Non-pigmented ciliary epithelial cell (primary cell): ENCODE measurements at regions not wholly inside any gene's neighbourhood (a gene's known extent, or its start where the extent isn't known, plus 50 kb on each side); places are given as distances from the start of the nearest gene placed in this dataset.
A peak's percentile ranks its signal among the peaks of the same experiment; 100 is the strongest.

ENCODE experiments used
- DNase-seq: peaks from one replicate; pipeline ENCODE4 v3.0.0-alpha.2; 2010; ENCODE audit warnings: low read depth

DNA sequence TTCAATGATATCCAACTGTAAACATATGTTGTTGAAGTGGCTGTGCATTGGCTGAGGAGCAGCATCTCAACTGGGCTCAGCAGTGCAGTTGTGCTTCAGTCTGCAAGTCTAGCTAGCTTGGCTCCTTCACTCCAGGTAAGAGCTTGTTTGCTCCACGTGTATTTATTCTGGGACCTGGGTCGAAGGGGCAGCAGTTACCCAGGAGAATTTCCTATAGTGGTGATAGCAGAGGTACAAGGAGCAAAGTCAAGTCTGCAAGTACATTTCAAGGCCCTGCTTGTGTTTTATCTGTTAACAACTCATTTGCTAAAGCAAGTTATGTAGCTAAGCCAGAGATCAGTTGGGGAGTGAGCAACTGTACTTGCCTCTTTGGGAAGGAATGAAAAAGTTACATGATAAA is 286.2 kb upstream of the UMPS start:
- DNase-seq = no peak

- no peak for DNase-seq
Observed at GRCh38 chr3:124444896-124445295, 285.4 kb upstream of the UMPS start.

GRCh38 chr3:124447845-124448244 is 282.4 kb upstream of the UMPS start:
- DNase-seq = no peak

- no peak for DNase-seq
Observed at GRCh38 chr3:124448954-124449353, 281.3 kb upstream of the UMPS start.

- no peak for DNase-seq
Observed at GRCh38 chr3:124450366-124450765, 279.9 kb upstream of the UMPS start.

- DNase-seq = no peak
Observed at GRCh38 chr3:124451630-124452317, 278.5 kb upstream of the UMPS start.

DNA sequence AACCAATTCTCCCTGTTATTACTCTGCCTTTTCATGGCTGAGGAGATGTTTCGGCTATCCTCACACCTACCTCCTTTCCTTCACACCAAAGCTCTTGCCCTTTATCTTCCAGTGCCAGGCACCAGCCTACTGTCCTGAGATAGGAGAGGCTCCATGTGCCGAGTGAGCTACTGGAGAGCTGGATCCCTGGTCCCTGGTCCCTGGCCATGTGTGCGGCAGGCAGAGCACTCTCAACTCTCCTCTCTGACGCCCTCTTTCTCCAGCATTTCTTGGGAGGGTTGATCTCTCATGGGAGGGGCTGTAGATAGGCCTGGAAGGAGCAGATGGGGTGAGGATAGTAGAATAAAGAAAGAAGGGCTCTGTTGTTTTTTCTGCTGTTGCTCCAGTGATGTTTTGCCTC is 277.1 kb upstream of the UMPS start:
- DNase-seq = no peak

GRCh38 chr3:124455891-124456290 is 274.4 kb upstream of the UMPS start:
- DNase-seq = peak; percentile 3

DNA sequence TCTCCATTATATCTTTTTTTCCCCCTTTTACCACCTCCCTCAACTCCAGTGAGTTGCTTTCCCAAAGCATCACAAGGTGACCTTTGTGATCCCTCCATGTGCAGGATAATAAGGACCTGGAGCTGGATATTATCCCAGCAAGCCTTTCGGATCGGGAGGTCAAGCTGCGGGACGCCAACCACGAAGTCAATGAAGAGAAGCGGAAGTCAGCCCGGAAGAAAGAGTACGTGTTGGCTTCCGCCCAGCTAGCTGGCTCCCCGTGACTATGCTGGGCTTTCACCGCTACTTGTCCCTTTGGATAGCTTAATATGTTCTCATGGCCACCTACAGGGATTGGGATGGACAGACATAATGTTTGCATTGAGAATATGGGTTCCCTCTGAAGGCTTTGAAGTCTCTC is 273.7 kb upstream of the UMPS start:
- no peak for DNase-seq

DNA sequence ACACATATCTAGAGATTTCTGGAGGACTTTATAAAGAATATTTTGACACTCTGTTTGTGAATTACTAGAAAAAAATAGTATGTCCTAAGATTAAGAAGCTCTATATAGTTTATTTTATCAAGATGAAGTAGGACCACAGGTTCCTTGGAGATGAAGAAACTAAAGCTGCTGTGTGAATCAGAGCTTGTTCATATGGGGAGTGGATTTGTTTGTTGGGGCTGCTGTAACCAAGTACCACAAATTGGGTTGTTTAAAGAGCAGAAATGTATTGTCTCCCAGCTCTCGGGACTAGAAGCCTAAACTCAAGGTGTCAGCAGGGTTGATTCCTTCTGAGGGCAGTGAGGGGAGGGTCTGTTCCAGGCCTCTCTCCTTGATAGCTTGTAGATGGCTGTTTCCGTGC is 270.6 kb upstream of the UMPS start:
- no peak for DNase-seq

GRCh38 chr3:124461126-124461525 is 269.1 kb upstream of the UMPS start:
- DNase-seq = no peak

DNA sequence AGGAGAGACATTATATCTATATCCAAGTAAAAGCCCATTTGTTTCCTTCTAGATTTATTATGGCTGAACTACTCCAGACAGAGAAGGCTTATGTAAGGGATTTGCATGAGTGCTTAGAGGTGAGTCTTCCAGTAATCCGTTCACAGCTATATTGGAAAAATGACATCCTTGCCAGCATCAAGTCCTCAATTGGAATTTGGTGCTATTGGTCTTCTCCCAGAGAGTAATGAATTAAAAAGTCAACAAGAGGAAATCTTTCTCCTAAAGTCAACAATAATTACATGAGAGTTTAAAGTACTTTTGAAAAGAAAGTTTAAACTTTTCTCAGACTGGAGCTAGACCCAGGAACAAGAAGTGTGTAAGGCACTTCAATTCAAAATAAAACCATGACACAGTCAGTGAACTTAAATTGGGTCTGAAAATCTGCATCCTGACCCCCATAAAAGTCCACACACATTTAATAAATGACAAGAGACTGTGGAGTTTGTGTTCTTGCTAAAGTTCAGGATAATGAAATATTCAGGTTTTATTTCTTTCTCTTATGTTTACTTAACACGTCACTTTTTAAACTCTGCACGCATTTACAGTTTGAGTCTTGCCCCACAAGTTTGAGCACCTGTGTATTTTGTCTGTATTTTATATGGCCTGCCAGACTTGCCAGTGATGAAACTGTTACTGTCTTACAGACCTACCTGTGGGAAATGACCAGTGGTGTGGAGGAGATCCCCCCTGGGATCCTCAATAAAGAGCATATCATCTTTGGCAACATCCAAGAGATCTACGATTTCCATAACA is 268.2 kb upstream of the UMPS start:
- DNase-seq = no peak

DNA sequence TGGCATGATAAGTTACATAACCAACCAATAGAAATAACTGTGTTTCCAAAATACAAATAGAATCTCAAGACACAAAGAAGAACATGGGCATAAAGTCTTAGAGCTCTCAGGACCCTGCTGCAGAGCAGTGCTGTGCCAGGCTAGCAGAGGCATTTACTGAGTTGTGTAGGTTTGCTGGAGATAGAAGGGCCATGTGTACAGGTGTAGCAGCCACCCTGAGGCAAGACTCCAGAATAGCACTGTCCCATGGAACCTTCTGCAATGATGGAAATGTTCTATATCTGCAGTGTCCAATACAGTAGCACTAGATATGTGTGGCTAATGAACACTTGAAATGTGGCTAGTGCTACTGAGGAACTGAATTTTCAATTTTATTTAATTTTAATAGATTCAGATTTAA is 267.0 kb upstream of the UMPS start:
- no peak for DNase-seq

- DNase-seq = no peak
Observed at GRCh38 chr3:124467980-124468902, 262.0 kb upstream of the UMPS start.

DNA sequence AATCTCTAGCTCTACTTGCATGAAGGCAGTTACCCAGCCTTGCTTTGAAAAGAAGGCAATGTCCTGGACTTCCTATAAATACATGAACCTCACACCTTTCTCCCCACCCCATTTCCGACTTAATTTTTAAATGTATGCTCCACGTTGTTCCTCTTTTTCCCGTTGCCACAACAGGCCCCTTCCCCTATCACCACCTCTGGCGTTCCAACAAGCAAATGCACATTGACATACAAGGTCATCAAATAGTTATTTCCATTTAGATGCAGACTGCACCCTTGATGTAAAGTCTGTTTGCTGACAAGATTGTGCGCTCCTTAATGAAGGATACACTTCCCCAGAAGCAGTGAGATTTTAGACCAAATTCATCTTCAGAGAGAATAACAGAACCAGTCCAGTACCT is 260.7 kb upstream of the UMPS start:
- DNase-seq = no peak

GRCh38 chr3:124478830-124479229 is 251.4 kb upstream of the UMPS start:
- no peak for DNase-seq

DNA sequence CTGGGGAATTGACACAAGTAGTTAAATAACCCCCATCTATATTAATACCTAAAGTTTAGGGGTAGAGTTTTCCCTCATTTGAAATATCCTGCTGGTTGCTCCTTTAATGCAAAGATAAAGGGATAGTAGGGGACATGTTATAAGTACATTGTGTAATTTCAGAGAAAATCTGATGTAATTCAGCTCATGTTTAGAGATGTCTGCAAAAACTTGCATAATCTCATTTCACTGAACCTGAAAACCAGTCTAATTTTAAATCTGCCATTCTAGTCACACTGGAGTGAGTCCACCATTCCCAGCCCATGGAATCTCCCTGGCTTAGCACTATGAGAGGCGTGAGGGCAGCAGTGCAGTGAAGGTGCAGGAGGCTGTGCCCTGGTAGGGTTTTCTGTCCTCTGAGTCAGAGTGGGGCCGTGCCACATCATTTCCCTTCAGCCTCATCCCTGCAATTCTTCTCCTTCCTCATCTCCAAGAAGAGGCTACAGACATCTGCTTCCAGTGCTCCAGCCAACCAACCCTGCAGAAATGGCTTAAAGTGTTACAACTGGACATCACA is 246.3 kb upstream of the UMPS start:
- DNase-seq = no peak

DNA sequence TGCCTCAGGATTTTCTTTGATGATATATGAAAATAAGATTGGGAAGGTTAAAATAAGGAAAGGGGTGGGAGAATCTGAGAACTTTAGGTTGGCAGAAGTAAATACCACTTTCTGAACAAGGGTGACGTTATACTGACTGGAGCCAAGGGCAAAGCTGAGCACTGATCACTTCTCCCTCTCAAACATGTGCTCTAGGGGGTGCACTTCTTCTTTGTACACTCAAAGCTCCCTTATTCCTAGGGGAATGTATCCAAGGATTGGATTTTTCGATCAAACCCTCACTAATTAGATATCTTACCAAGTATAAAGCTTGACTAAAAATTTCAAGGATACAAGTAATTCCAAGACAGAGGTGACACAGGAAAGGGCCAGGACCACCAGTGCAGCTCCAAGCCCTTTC is 243.9 kb upstream of the UMPS start:
- DNase-seq = no peak

- no peak for DNase-seq
Observed at GRCh38 chr3:124489506-124489905, 240.7 kb upstream of the UMPS start.

DNA sequence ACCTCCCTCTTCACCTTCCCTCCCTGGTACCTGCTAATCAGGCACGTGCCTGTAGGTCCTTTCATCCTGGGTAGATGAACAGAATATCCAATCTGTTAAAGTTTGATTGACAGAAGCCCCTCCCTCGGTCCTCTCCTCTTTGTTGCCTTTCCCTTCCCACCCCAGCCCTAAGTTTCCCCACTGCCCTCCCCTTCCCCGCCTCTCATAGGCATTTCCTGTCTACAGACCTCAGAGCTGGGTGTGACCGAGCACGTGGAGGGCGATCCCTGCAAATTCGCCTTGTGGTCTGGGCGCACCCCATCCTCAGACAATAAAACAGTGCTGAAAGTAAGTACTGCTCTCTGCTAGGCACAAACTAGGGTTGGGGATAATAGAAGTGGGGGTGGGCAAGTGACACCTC is 239.2 kb upstream of the UMPS start:
- no peak for DNase-seq

DNA sequence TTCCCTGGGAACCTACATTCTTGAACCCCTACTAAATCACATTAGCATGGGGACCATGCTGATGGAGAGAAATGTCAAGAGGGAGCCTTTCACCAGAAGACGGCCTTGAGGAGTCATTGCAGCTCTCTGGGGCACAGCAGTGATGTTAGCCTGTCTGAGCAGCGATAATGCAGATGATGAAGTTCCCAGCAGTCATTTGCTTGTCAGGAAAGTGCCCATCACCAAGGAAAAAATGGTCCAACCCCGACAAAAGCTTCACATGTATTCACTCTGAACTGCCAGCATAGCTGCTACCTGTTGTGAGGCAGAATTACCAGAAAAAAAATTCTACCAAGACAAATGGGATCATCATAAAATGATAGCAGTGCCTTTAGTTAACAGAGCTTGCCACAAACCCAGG is 238.4 kb upstream of the UMPS start:
- no peak for DNase-seq

DNA sequence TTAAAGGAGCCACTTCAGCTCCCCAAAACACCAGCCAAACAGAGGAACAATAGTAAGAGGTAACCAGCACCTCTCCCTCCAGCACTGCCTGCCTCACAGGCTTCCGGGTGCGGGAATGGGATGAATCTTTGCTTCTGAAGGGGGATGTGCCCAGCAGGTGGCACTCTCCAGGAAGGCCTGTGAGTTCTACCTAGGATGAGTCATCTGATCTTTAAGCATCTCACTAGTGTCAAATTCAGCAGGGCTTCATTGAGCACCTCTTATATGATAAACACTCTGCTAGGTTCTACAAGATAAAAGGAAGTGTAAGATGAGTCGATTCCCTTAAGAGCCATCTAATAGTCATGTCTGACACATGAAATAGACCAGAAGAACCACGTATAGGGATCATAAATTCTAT is 237.4 kb upstream of the UMPS start:
- no peak for DNase-seq
